SK-N-SH treated with all-trans-retinoic acid at 6 μM for 48 hours (cell line): ENCODE measurements at regions not wholly inside any gene's neighbourhood (a gene's known extent, or its start where the extent isn't known, plus 50 kb on each side); places are given as distances from the start of the nearest gene placed in this dataset.

ENCODE experiments used
- ATAC-seq: fragments of 200-7000 bp; cut with Tn5 transposase; 3 replicates; pipeline ENCODE4 v1.9.1; 2020; ENCODE audit warnings: mild to moderate bottlenecking, moderate library complexity
- ARNTL ChIP-seq: fragments of 450-650 bp; formaldehyde crosslinking; IDR thresholded peaks from 2 replicates; pipeline ENCODE4 v1.5.0; 2020; ENCODE audit warnings: low read depth, mild to moderate bottlenecking, moderate library complexity, borderline replicate concordance
- BACH2 ChIP-seq: fragments of 250-450 bp; sonication (Bioruptor Pico); IDR thresholded peaks from 2 replicates; pipeline ENCODE4 v1.9.0; 2021; ENCODE audit warnings: mild to moderate bottlenecking, borderline replicate concordance
- CSDC2 ChIP-seq: fragments of 250-450 bp; sonication (Bioruptor Pico); IDR thresholded peaks from 2 replicates; pipeline ENCODE4 v1.5.0; 2020; ENCODE audit warnings: mild to moderate bottlenecking, moderate library complexity
- ESRRG ChIP-seq: fragments of 250-450 bp; sonication (Bioruptor Pico); IDR thresholded peaks from 2 replicates; pipeline ENCODE4 v1.6.1; 2021; ENCODE audit warnings: mild to moderate bottlenecking
- GLIS3 ChIP-seq: fragments of 250-450 bp; sonication (Bioruptor Pico); IDR thresholded peaks from 2 replicates; pipeline ENCODE4 v1.5.0; 2020; ENCODE audit warnings: mild to moderate bottlenecking, moderate library complexity
- ISL1 ChIP-seq: fragments of 250-450 bp; sonication (Bioruptor Pico); IDR thresholded peaks from 2 replicates; pipeline ENCODE4 v2.1.2; 2022; ENCODE audit warnings: mild to moderate bottlenecking, moderate library complexity
- OSR1 ChIP-seq: fragments of 250-450 bp; sonication (Bioruptor Pico); IDR thresholded peaks from 2 replicates; pipeline ENCODE4 v1.8.0; 2022; ENCODE audit warnings: moderate library complexity, mild to moderate bottlenecking, inconsistent platforms
- PPARA ChIP-seq: fragments of 250-450 bp; sonication (Bioruptor Pico); IDR thresholded peaks from 2 replicates; pipeline ENCODE4 v1.5.0; 2020; ENCODE audit warnings: mild to moderate bottlenecking, borderline replicate concordance
- RARB ChIP-seq: fragments of 250-450 bp; sonication (Bioruptor Pico); IDR thresholded peaks from 2 replicates; pipeline ENCODE4 v1.8.0; 2021; ENCODE audit warnings: mild to moderate bottlenecking, moderate library complexity
- SNAI2 ChIP-seq: fragments of 250-450 bp; sonication (Bioruptor Pico); IDR thresholded peaks from 2 replicates; pipeline ENCODE4 v1.5.0; 2020; ENCODE audit warnings: mild to moderate bottlenecking, moderate library complexity
- TOX ChIP-seq: fragments of 250-450 bp; sonication (Bioruptor Pico); IDR thresholded peaks from 2 replicates; pipeline ENCODE4 v1.8.0; 2021; ENCODE audit warnings: mild to moderate bottlenecking, moderate library complexity, borderline replicate concordance
- ZFP3 ChIP-seq: fragments of 250-450 bp; sonication (Bioruptor Pico); IDR thresholded peaks from 2 replicates; pipeline ENCODE4 v1.5.0; 2020; ENCODE audit warnings: mild to moderate bottlenecking, moderate library complexity
- ZFP30 ChIP-seq: fragments of 450-650 bp; formaldehyde crosslinking; IDR thresholded peaks from 2 replicates; pipeline ENCODE4 v1.5.0; 2022; ENCODE audit warnings: mild to moderate bottlenecking, moderate library complexity
- ZNF565 ChIP-seq: fragments of 450-650 bp; formaldehyde crosslinking; conservative IDR thresholded peaks from 2 replicates; pipeline ENCODE4 v1.5.0; 2020; ENCODE audit warnings: low read depth, mild to moderate bottlenecking, moderate library complexity
- ZNF70 ChIP-seq: fragments of 450-650 bp; formaldehyde crosslinking; IDR thresholded peaks from 2 replicates; pipeline ENCODE4 v1.5.0; 2020; ENCODE audit warnings: mild to moderate bottlenecking, moderate library complexity
- TF ChIP-seq, protein P1 (sequence below): fragments of 250-450 bp; sonication (Bioruptor Pico); IDR thresholded peaks from 2 replicates; pipeline ENCODE4 v1.8.0; 2021; ENCODE audit warnings: low read depth, mild to moderate bottlenecking, moderate library complexity, borderline replicate concordance
- TF ChIP-seq, protein P2 (sequence below): fragments of 250-450 bp; sonication (Bioruptor Pico); IDR thresholded peaks from 2 replicates; pipeline ENCODE4 v1.5.0; 2020; ENCODE audit warnings: mild to moderate bottlenecking, moderate library complexity
- TF ChIP-seq, protein P3 (sequence below): fragments of 250-450 bp; sonication (Bioruptor Pico); IDR thresholded peaks from 2 replicates; pipeline ENCODE4 v1.5.1; 2021; ENCODE audit warnings: mild to moderate bottlenecking, moderate library complexity
- TF ChIP-seq, protein P4 (sequence below): fragments of 250-450 bp; sonication (Bioruptor Pico); IDR thresholded peaks from 2 replicates; pipeline ENCODE4 v1.5.1; 2020; ENCODE audit warnings: low read depth, mild to moderate bottlenecking, moderate library complexity
- TF ChIP-seq, protein P5 (sequence below): fragments of 250-450 bp; sonication (Bioruptor Pico); IDR thresholded peaks from 2 replicates; pipeline ENCODE4 v1.8.0; 2020; ENCODE audit warnings: mild to moderate bottlenecking, moderate library complexity, borderline replicate concordance

DNA sequence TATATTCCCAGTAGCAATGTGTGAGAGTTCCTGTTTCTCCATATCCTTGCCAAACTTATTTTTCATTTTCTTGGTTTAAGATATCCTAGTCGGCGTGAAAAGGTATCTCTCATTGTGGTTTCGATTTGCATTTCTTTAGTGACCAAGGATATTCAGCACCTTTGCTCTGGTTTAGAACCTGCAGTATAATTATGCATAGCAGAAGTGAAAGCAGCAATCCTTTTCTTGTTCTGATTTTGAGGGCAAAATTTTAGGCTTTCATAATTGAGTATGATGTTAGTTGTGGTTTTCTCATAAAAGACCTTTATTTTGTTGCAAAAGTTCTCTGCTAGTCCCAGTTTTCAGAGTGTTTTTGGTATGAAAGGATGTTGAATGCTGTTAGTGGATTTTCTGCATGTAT is 491.0 kb downstream of the FGF9 start:
- TF ChIP-seq, protein P1, sequence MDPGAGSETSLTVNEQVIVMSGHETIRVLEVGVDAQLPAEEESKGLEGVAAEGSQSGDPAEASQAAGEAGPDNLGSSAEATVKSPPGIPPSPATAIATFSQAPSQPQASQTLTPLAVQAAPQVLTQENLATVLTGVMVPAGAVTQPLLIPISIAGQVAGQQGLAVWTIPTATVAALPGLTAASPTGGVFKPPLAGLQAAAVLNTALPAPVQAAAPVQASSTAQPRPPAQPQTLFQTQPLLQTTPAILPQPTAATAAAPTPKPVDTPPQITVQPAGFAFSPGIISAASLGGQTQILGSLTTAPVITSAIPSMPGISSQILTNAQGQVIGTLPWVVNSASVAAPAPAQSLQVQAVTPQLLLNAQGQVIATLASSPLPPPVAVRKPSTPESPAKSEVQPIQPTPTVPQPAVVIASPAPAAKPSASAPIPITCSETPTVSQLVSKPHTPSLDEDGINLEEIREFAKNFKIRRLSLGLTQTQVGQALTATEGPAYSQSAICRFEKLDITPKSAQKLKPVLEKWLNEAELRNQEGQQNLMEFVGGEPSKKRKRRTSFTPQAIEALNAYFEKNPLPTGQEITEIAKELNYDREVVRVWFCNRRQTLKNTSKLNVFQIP (CRISPR knock-in tag), result no peak
- no peak for TF ChIP-seq OSR1
- TF ChIP-seq, all 23 proteins: peak for 0
- ATAC-seq, result no peak

DNA sequence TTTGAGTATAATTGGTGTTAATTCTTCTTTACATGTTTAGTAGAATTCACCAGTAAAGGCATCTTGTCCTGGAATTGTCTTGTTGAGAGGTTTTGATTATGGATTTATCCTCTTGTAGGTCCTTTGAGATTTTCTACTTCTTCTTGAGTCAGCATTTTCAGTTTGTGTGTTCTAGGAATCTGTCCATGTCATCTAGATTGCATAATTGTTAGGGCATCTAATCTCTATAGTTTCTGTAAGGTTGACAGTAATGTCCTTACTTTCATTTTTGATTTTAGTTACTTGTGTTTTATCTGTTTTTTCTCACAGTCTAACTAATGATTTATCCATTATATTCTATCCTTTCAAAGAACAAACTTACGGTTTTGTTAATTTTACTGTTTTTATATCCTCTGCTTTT is 492.0 kb downstream of the FGF9 start:
- TF ChIP-seq PPARA (CRISPR knock-in tag), result no peak
- TF ChIP-seq, protein P2, sequence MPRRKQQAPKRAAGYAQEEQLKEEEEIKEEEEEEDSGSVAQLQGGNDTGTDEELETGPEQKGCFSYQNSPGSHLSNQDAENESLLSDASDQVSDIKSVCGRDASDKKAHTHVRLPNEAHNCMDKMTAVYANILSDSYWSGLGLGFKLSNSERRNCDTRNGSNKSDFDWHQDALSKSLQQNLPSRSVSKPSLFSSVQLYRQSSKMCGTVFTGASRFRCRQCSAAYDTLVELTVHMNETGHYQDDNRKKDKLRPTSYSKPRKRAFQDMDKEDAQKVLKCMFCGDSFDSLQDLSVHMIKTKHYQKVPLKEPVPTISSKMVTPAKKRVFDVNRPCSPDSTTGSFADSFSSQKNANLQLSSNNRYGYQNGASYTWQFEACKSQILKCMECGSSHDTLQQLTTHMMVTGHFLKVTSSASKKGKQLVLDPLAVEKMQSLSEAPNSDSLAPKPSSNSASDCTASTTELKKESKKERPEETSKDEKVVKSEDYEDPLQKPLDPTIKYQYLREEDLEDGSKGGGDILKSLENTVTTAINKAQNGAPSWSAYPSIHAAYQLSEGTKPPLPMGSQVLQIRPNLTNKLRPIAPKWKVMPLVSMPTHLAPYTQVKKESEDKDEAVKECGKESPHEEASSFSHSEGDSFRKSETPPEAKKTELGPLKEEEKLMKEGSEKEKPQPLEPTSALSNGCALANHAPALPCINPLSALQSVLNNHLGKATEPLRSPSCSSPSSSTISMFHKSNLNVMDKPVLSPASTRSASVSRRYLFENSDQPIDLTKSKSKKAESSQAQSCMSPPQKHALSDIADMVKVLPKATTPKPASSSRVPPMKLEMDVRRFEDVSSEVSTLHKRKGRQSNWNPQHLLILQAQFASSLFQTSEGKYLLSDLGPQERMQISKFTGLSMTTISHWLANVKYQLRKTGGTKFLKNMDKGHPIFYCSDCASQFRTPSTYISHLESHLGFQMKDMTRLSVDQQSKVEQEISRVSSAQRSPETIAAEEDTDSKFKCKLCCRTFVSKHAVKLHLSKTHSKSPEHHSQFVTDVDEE (CRISPR knock-in tag), result no peak
- TF ChIP-seq ZFP30 (CRISPR knock-in tag), result no peak
- TF ChIP-seq ESRRG (CRISPR knock-in tag), result no peak
- TF ChIP-seq CSDC2 (CRISPR knock-in tag), result no peak
- no peak for TF ChIP-seq SNAI2
- no peak for TF ChIP-seq OSR1
- TF ChIP-seq BACH2 (CRISPR knock-in tag), result no peak
- TF ChIP-seq, protein P3, sequence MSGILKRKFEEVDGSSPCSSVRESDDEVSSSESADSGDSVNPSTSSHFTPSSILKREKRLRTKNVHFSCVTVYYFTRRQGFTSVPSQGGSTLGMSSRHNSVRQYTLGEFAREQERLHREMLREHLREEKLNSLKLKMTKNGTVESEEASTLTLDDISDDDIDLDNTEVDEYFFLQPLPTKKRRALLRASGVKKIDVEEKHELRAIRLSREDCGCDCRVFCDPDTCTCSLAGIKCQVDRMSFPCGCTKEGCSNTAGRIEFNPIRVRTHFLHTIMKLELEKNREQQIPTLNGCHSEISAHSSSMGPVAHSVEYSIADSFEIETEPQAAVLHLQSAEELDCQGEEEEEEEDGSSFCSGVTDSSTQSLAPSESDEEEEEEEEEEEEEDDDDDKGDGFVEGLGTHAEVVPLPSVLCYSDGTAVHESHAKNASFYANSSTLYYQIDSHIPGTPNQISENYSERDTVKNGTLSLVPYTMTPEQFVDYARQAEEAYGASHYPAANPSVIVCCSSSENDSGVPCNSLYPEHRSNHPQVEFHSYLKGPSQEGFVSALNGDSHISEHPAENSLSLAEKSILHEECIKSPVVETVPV, result no peak
- TF ChIP-seq ZFP3 (CRISPR knock-in tag), result no peak
- no peak for TF ChIP-seq ZNF70 (CRISPR knock-in tag)
- no peak for ATAC-seq

DNA sequence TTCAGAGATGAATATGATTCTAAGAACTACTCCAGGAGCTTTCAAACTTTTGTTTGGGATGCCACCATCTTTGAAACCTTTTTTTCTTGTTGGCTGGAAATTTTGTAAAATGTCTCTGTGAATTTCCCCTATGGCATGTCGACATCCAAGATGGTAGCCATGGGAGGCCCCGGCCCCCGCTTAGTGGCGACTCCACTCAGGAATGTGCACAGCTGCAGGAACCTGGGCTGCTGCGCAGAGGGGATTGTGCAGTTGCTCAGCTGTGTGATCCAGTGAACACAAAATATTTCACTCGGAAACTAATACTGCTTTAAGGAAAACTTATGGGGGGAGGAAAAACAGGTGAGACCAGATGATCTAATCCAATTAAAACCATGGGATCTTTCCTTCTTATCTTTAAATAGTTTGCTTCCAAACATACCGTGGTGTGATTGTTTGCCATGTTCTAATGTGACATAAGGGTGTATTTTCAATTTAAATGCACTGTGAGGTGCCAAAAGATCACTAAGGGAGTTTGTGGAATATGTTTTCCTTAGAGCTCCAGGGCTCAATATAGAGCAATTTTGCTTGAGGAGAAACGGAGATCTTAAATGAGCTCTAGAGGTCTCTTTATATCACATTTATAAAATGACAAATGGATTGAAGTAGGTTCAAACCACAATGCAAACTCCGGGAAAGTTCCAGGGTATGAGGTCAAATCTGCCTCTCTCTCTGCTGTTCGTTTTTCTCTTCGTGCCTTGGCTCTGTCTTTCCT is 497.7 kb downstream of the FGF9 start:
- TF ChIP-seq PPARA (CRISPR knock-in tag), result no peak
- TF ChIP-seq RARB (CRISPR knock-in tag), result no peak
- no peak for TF ChIP-seq GLIS3 (CRISPR knock-in tag)
- TF ChIP-seq ARNTL, result no peak
- TF ChIP-seq ZNF565 (CRISPR knock-in tag), result no peak
- TF ChIP-seq ZNF70 (CRISPR knock-in tag), result no peak
- TF ChIP-seq OSR1, result no peak
- TF ChIP-seq, protein P3, result no peak
- TF ChIP-seq ZFP30 (CRISPR knock-in tag), result no peak
- TF ChIP-seq, protein P2 (CRISPR knock-in tag), result no peak
- TF ChIP-seq, protein P4, sequence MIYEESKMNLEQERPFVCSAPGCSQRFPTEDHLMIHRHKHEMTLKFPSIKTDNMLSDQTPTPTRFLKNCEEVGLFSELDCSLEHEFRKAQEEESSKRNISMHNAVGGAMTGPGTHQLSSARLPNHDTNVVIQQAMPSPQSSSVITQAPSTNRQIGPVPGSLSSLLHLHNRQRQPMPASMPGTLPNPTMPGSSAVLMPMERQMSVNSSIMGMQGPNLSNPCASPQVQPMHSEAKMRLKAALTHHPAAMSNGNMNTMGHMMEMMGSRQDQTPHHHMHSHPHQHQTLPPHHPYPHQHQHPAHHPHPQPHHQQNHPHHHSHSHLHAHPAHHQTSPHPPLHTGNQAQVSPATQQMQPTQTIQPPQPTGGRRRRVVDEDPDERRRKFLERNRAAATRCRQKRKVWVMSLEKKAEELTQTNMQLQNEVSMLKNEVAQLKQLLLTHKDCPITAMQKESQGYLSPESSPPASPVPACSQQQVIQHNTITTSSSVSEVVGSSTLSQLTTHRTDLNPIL (CRISPR knock-in tag), result no peak
- TF ChIP-seq, protein P1 (CRISPR knock-in tag), result no peak
- no peak for TF ChIP-seq TOX (CRISPR knock-in tag)
- TF ChIP-seq ISL1 (CRISPR knock-in tag), result no peak
- TF ChIP-seq, protein P5, sequence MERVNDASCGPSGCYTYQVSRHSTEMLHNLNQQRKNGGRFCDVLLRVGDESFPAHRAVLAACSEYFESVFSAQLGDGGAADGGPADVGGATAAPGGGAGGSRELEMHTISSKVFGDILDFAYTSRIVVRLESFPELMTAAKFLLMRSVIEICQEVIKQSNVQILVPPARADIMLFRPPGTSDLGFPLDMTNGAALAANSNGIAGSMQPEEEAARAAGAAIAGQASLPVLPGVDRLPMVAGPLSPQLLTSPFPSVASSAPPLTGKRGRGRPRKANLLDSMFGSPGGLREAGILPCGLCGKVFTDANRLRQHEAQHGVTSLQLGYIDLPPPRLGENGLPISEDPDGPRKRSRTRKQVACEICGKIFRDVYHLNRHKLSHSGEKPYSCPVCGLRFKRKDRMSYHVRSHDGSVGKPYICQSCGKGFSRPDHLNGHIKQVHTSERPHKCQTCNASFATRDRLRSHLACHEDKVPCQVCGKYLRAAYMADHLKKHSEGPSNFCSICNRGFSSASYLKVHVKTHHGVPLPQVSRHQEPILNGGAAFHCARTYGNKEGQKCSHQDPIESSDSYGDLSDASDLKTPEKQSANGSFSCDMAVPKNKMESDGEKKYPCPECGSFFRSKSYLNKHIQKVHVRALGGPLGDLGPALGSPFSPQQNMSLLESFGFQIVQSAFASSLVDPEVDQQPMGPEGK (CRISPR knock-in tag), result no peak
- TF ChIP-seq BACH2 (CRISPR knock-in tag), result no peak
- no peak for ATAC-seq
